ENCODE measurements at regions not wholly inside any gene's neighbourhood (a gene's known extent, or its start where the extent isn't known, plus 50 kb on each side); places are given as distances from the start of the nearest gene placed in this dataset.

DNA sequence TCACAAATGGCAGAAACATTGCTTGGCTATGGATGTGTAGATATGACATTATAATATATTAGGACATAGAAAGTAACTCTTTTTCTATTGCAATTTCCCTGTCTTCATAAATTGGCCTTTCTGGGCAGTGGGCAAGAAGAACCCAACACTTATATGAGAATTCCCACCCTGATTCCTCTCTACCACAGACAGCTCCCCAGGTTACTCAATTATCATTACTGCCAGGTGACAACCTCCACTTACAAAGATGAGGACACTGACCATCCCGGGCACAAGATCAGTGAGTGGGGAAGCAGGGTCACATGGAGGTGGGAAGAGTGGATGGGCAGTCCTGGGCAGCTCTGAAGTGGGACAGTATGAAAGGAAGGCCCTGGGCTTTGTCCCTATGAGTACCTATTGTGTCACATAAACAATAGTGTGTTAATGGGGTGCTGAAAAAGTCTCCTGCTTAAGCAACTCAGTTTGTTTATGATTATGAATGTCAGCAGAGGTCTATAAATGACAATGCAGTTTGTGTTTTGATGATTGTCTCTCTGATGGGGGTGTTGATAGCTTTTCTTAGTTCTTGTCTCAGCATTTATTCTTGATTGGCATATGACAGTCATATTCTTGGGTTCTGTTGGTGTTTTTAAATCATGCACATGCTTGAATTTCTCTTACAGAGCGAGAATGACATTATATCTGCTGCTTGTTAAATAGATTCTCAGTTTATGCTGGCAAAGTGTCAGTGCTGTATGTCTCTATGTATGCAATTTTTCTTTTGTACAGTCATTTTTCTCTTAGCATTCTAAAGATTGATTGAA, 99.9 kb downstream of the SLIT2 start:
- no peak overlapping the region for H4K8ac ChIP-seq (replicated peaks; ENCODE audit: insufficient read length, low read depth, low read length)
- H2BK120ac ChIP-seq (ENCODE audit: low read depth, low read length, poor library complexity, severe bottlenecking): no peak overlapping the region
- no peak overlapping the region for H2AK5ac ChIP-seq (ENCODE audit: insufficient read length, low read length)
- no peak overlapping the region for H3K18ac ChIP-seq (ENCODE audit: insufficient read length, low read depth, low read length)
- no peak overlapping the region for H2BK12ac ChIP-seq (ENCODE audit: insufficient read length, low read depth, low read length)
- 0 out of 2 replicates have a peak, but pooled peaks cover 2% of the 10 kb centered on the region for H3K4me1 ChIP-seq (ENCODE audit: insufficient read depth, low read length)
- H3K79me1 ChIP-seq (ENCODE audit: insufficient read depth, low read depth, low read length, poor library complexity, severe bottlenecking): no peaks in the 10 kb centered on the region
- no peak overlapping the region for H3K4ac ChIP-seq (ENCODE audit: low read depth, low read length)
- H2BK5ac ChIP-seq (ENCODE audit: insufficient read length, low read length): no peak overlapping the region
- no peak overlapping the region for H3K23ac ChIP-seq (ENCODE audit: insufficient read length, low read depth, low read length)
- H3K4me2 ChIP-seq (ENCODE audit: insufficient read depth, insufficient read length, low read length): no peak overlapping the region
- no peak for DNase-seq
- no peak overlapping the region for H3K9ac ChIP-seq (ENCODE audit: extremely low read depth, insufficient read length, low read length)
- H2BK20ac ChIP-seq (ENCODE audit: low read depth, low read length, poor library complexity, severe bottlenecking): no peak overlapping the region
- Mint-ChIP-seq H3K4me1 (peaks cover 18 to 26% of the 10 kb centered on the region in 2 experiments), H3K27me3 (ENCODE audit: low read depth) (no peaks in the 10 kb centered on the region), H3K36me3 (ENCODE audit: insufficient read depth in 1 of 3, low read depth in 3 of 3) (no peaks in the 10 kb centered on the region), H3K4me3 (no peak overlapping the region), H3K9me3 (no peaks in the 10 kb centered on the region), H3K27ac (peak overlapping the region in 2 of 3 experiments; percentile 27 to 65; a peak in 1 of 7 replicates)
- no peak overlapping the region for H2BK15ac ChIP-seq (ENCODE audit: low read depth, low read length)
- H3K23me2 ChIP-seq (ENCODE audit: insufficient read length, low read depth, low read length, poor library complexity, severe bottlenecking): no peaks in the 10 kb centered on the region
- H4K5ac ChIP-seq (ENCODE audit: insufficient read length, low read depth, low read length): no peak overlapping the region
- no peaks in the 10 kb centered on the region for H3K79me2 ChIP-seq (ENCODE audit: insufficient read depth, low read length)
- H3K14ac ChIP-seq (ENCODE audit: insufficient read depth, low read length): no peak overlapping the region
- TF ChIP-seq CTCF (conservative IDR thresholded peaks at IDR 0.05): no peak
- no peaks in the 10 kb centered on the region for H4K20me1 ChIP-seq (ENCODE audit: control insufficient read depth, insufficient read depth, insufficient read length)
- no CpG with 5 or more reads among the region's 2 CpGs for WGBS (ENCODE audit: extremely low coverage, insufficient read length, low lambda C conversion rate)
- H3K27ac ChIP-seq (ENCODE audit: insufficient read length, low read depth, low read length): no peak overlapping the region
- no peak overlapping the region for H3T11ph ChIP-seq (ENCODE audit: low read length)
- H3K9me3 ChIP-seq (ENCODE audit: control insufficient read depth, low read depth, low read length): no peaks in the 10 kb centered on the region
- no peak overlapping the region for H4K91ac ChIP-seq (ENCODE audit: insufficient read length, low read depth, low read length)
- no peaks in the 10 kb centered on the region for H3K27me3 ChIP-seq (ENCODE audit: insufficient read depth, low read length)
- H3K56ac ChIP-seq (ENCODE audit: insufficient read length, low read depth, low read length): no peak overlapping the region
- no peak overlapping the region for H2AFZ ChIP-seq (ENCODE audit: low read length)
